ENCODE measurements at regions not wholly inside any gene's neighbourhood (a gene's known extent, or its start where the extent isn't known, plus 50 kb on each side); places are given as distances from the start of the nearest gene placed in this dataset.

DNA sequence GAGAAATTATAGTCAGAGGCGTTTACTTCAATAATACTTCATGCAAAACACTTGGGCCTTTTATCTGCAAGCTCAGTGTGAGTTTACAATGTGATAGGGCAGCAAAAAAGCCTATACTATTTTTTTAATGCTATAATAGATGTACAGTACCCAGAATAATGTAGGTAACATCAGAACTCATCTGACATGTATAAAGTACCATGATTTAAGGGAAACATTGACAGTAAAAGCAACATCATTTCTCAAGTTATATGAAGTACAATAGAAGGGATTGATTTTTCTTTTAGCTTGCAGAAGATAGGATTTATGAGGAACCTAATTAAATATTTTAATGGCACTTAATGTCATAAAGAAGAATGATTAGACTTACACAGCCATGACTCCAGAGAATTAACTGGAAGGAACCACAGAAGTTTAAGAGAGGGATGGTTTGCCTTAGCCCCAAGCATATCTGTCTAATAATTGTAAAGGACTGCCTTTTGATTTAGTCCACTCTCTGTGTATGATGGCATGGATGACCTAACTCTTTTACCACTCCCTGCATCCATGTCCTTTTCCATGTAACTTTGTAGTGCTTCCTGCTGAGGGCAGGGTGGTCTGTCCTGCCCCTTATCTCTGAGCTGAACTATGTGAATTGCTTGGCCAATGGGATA is 55.9 kb upstream of the MIS18BP1 start:
- Histone ChIP-seq H3K36me3 (no peaks in the 10 kb centered on the region), H3K4me1 (no peaks in the 10 kb centered on the region), H3K27ac (no peak overlapping the region), H3K4me3 (no peak overlapping the region), H3K9me3 (no peaks in the 10 kb centered on the region), H3K27me3 (no peaks in the 10 kb centered on the region)
- DNase-seq: no peak
- no peak for ATAC-seq
- TF ChIP-seq, protein P1, sequence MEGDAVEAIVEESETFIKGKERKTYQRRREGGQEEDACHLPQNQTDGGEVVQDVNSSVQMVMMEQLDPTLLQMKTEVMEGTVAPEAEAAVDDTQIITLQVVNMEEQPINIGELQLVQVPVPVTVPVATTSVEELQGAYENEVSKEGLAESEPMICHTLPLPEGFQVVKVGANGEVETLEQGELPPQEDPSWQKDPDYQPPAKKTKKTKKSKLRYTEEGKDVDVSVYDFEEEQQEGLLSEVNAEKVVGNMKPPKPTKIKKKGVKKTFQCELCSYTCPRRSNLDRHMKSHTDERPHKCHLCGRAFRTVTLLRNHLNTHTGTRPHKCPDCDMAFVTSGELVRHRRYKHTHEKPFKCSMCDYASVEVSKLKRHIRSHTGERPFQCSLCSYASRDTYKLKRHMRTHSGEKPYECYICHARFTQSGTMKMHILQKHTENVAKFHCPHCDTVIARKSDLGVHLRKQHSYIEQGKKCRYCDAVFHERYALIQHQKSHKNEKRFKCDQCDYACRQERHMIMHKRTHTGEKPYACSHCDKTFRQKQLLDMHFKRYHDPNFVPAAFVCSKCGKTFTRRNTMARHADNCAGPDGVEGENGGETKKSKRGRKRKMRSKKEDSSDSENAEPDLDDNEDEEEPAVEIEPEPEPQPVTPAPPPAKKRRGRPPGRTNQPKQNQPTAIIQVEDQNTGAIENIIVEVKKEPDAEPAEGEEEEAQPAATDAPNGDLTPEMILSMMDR (IDR thresholded peaks at IDR 0.05): no peak
- intact Hi-C loops (cut with DNase I): no loop called here
- 67 to 75% methylated on average over 1 of the region's 1 CpG for WGBS, 2 donors
- no peak for FAIRE-seq

All from pancreas (tissue), 10 donors.